T-cell (primary cell): ENCODE measurements at regions not wholly inside any gene's neighbourhood (a gene's known extent, or its start where the extent isn't known, plus 50 kb on each side); places are given as distances from the start of the nearest gene placed in this dataset.

ENCODE experiments used
- ATAC-seq, 4 experiments: fragments of 200-7000 bp in 3 of 4; fragments of 150-1000 bp in 1 of 4; cut with Tn5 transposase; replicated peaks in 1 of 4; 1 replicate in 3 of 4; 2 replicates in 1 of 4; pipeline ENCODE4 v1.10.0; 2021; ENCODE audit warnings: moderate library complexity in 3 of 4, mild to moderate bottlenecking in 2 of 4, moderate number of reproducible peaks in 1 of 4
- CTCF ChIA-PET, 2 donors: fragments of 300-600 bp; sonication (Branson Sonifier 250); formaldehyde crosslinking; loops; one replicate each; lab custom pipeline; 2022; ENCODE audit warnings: antibody characterized with exemption in 2 of 2; lab: Charles Lee
- POLR2A ChIA-PET, 2 donors: fragments of 300-600 bp; sonication (Branson Sonifier 250); formaldehyde crosslinking; loops; one replicate each; lab custom pipeline; 2022; ENCODE audit warnings: antibody characterized with exemption in 2 of 2; lab: Charles Lee
- DNase-seq, 35 experiments: peaks; one replicate each; pipeline versions ENCODE4 v3.0.0 to v3.0.0-alpha.2; 2013 to 2023
- H3K27ac ChIP-seq: one replicate; pipeline ENCODE4 v1.5.1; 2013; ENCODE audit warnings: low read length
- H3K27me3 ChIP-seq, 2 experiments: replicated peaks in 1 of 2; 1 replicate in 1 of 2; 2 replicates in 1 of 2; pipeline versions ENCODE4 v1.6.1 to v1.7.0; 2013; ENCODE audit warnings: low read length in 1 of 2, mixed read lengths in 1 of 2; ENCODE audit not compliant: control insufficient read depth in 2 of 2, insufficient read depth in 2 of 2; ENCODE audit errors: extremely low read depth in 1 of 2
- H3K36me3 ChIP-seq, 2 donors: 1 replicate in 1 of 2; 2 replicates in 1 of 2; pipeline versions ENCODE4 v1.6.1 to v1.7.0; 2013; ENCODE audit warnings: low read length in 1 of 2; ENCODE audit not compliant: control insufficient read depth in 2 of 2, insufficient read depth in 1 of 2; ENCODE audit errors: extremely low read depth in 1 of 2
- H3K4me1 ChIP-seq, 2 experiments: 1 replicate in 1 of 2; 2 replicates in 1 of 2; pipeline versions ENCODE4 v1.6.1 to v1.7.0; 2013; ENCODE audit warnings: low read length in 2 of 2, mixed read lengths in 1 of 2; ENCODE audit not compliant: insufficient read depth in 2 of 2, control insufficient read depth in 1 of 2; ENCODE audit errors: extremely low read depth in 1 of 2
- H3K4me3 ChIP-seq, 2 donors: 1 replicate in 1 of 2; 2 replicates in 1 of 2; pipeline versions ENCODE4 v1.5.1 to v1.7.0; 2013; ENCODE audit warnings: mild to moderate bottlenecking in 2 of 2, low read length in 1 of 2, moderate library complexity in 1 of 2; ENCODE audit not compliant: control insufficient read depth in 1 of 2; ENCODE audit errors: extremely low read depth in 1 of 2
- H3K9me3 ChIP-seq: 2 replicates; pipeline ENCODE4 v1.7.0; 2013
- H3K27ac Mint-ChIP-seq, 2 donors: one replicate each; pipeline ENCODE4 v1.8.0; 2020 to 2021; ENCODE audit warnings: mild to moderate bottlenecking in 2 of 2, mixed read lengths in 2 of 2
- H3K27me3 Mint-ChIP-seq, 2 donors: one replicate each; pipeline ENCODE4 v1.8.0; 2021 to 2022; ENCODE audit warnings: mixed read lengths in 2 of 2
- H3K36me3 Mint-ChIP-seq: one replicate; pipeline ENCODE4 v1.8.0; 2021; ENCODE audit warnings: mixed read lengths
- H3K4me1 Mint-ChIP-seq, 3 donors: one replicate each; pipeline ENCODE4 v1.8.0; 2020 to 2022; ENCODE audit warnings: mixed read lengths in 3 of 3, mild to moderate bottlenecking in 1 of 3
- H3K4me3 Mint-ChIP-seq, 3 donors: one replicate each; pipeline ENCODE4 v1.8.0; 2020 to 2022; ENCODE audit warnings: mild to moderate bottlenecking in 3 of 3, mixed read lengths in 3 of 3, moderate library complexity in 3 of 3
- H3K9me3 Mint-ChIP-seq, 3 donors: one replicate each; pipeline ENCODE4 v1.8.0; 2020 to 2022; ENCODE audit warnings: mixed read lengths in 3 of 3
- WGBS: methylation state at CpG from one replicate; pipeline ENCODE4 v1.1.5; 2013; ENCODE audit warnings: missing lambda C conversion rate; ENCODE audit not compliant: insufficient coverage; 5-methylcytosine and 5-hydroxymethylcytosine counted together

- no peaks in the 10 kb centered on the region for H3K4me1 Mint-ChIP-seq
- Histone ChIP-seq H3K36me3 (no peaks in the 10 kb centered on the region), H3K9me3 (no peaks in the 10 kb centered on the region), H3K4me3 (no peak overlapping the region), H3K27ac (no peak overlapping the region), H3K27me3 (peaks cover 0 to 6% of the 10 kb centered on the region in 2 experiments), H3K4me1 (no peaks in the 10 kb centered on the region)
- WGBS, result 88% methylated on average over 4 of the region's 9 CpGs
- H3K9me3 Mint-ChIP-seq, result no peaks in the 10 kb centered on the region
- DNase-seq (no peak), ATAC-seq (no peak)
- ChIA-PET CTCF (no interaction called here), POLR2A (no interaction called here)
- H3K27ac Mint-ChIP-seq, result no peak overlapping the region
- H3K36me3 Mint-ChIP-seq, result no peaks in the 10 kb centered on the region
- peaks cover 0 to 7% of the 10 kb centered on the region in 2 donors for H3K27me3 Mint-ChIP-seq
- H3K4me3 Mint-ChIP-seq, result no peak overlapping the region
Measured at GRCh38 chr18:24817587-24818371, 357.3 kb downstream of the HRH4 start.

GRCh38 chr18:24818441-24818840, 358.0 kb downstream of the HRH4 start:
- H3K36me3 Mint-ChIP-seq, result no peaks in the 10 kb centered on the region
- Histone ChIP-seq H3K27ac (no peak overlapping the region), H3K27me3 (peaks cover 0 to 6% of the 10 kb centered on the region in 2 experiments), H3K36me3 (no peaks in the 10 kb centered on the region), H3K4me1 (no peaks in the 10 kb centered on the region), H3K4me3 (no peak overlapping the region), H3K9me3 (no peaks in the 10 kb centered on the region)
- POLR2A ChIA-PET, result no interaction called here
- H3K4me3 Mint-ChIP-seq, result no peak overlapping the region
- DNase-seq (no peak), ATAC-seq (no peak)
- no peak overlapping the region for H3K27ac Mint-ChIP-seq
- CTCF ChIA-PET, result interaction anchor here in 1 of 2 donors (0.6 kb wide), 1 partner anchor 173 kb away, joined by 4 read pairs; no protein-coding TSS in a partner anchor
- peaks cover 0 to 5% of the 10 kb centered on the region in 2 donors for H3K27me3 Mint-ChIP-seq
- no peaks in the 10 kb centered on the region for H3K9me3 Mint-ChIP-seq
- 92% methylated on average over 2 of the region's 6 CpGs for WGBS
- no peaks in the 10 kb centered on the region for H3K4me1 Mint-ChIP-seq

GRCh38 chr18:24819141-24819890, 358.9 kb downstream of the HRH4 start:
- H3K27me3 Mint-ChIP-seq, result no peaks in the 10 kb centered on the region
- H3K36me3 Mint-ChIP-seq, result no peaks in the 10 kb centered on the region
- Histone ChIP-seq H3K4me1 (no peaks in the 10 kb centered on the region), H3K27me3 (peaks cover 0 to 6% of the 10 kb centered on the region in 2 experiments), H3K27ac (no peak overlapping the region), H3K9me3 (no peaks in the 10 kb centered on the region), H3K36me3 (no peaks in the 10 kb centered on the region), H3K4me3 (no peak overlapping the region)
- ATAC-seq (no peak), DNase-seq (no peak)
- ChIA-PET CTCF (interaction anchor here in 1 of 2 donors (0.6 kb wide), 1 partner anchor 174 kb away, joined by 4 read pairs; no protein-coding TSS in a partner anchor), POLR2A (no interaction called here)
- no peak overlapping the region for H3K4me3 Mint-ChIP-seq
- WGBS, result 95% methylated on average over 2 of the region's 7 CpGs
- no peaks in the 10 kb centered on the region for H3K9me3 Mint-ChIP-seq
- H3K4me1 Mint-ChIP-seq, result no peaks in the 10 kb centered on the region
- no peak overlapping the region for H3K27ac Mint-ChIP-seq

GRCh38 chr18:24825397-24825796, 365.0 kb downstream of the HRH4 start:
- Histone ChIP-seq H3K36me3 (no peaks in the 10 kb centered on the region), H3K4me3 (no peak overlapping the region), H3K27ac (no peak overlapping the region), H3K4me1 (no peaks in the 10 kb centered on the region), H3K9me3 (no peaks in the 10 kb centered on the region), H3K27me3 (no peaks in the 10 kb centered on the region)
- DNase-seq (no peak), ATAC-seq (no peak)
- H3K9me3 Mint-ChIP-seq, result no peaks in the 10 kb centered on the region
- WGBS, result no CpG with 5 or more reads among the region's 1 CpG
- POLR2A ChIA-PET, result no interaction called here
- no peak overlapping the region for H3K27ac Mint-ChIP-seq
- no peaks in the 10 kb centered on the region for H3K4me1 Mint-ChIP-seq
- H3K27me3 Mint-ChIP-seq, result peaks cover 0 to 2% of the 10 kb centered on the region in 2 donors
- CTCF ChIA-PET, result no interaction called here
- H3K36me3 Mint-ChIP-seq, result no peaks in the 10 kb centered on the region
- H3K4me3 Mint-ChIP-seq, result no peak overlapping the region

GRCh38 chr18:24826605-24827004, 366.2 kb downstream of the HRH4 start:
- DNase-seq, result no peak
- CTCF ChIA-PET, result no interaction called here

GRCh38 chr18:24827501-24827900, 367.1 kb downstream of the HRH4 start:
- Histone ChIP-seq H3K36me3 (no peaks in the 10 kb centered on the region), H3K27me3 (peaks cover 0 to 7% of the 10 kb centered on the region in 2 experiments), H3K4me1 (no peaks in the 10 kb centered on the region), H3K27ac (no peak overlapping the region), H3K9me3 (no peaks in the 10 kb centered on the region), H3K4me3 (no peak overlapping the region)
- DNase-seq (no peak), ATAC-seq (no peak)
- POLR2A ChIA-PET, result no interaction called here
- Mint-ChIP-seq H3K27me3 (peaks cover 1 to 6% of the 10 kb centered on the region in 2 donors), H3K9me3 (no peaks in the 10 kb centered on the region), H3K4me3 (no peak overlapping the region), H3K36me3 (no peaks in the 10 kb centered on the region), H3K27ac (no peak overlapping the region), H3K4me1 (no peaks in the 10 kb centered on the region)
- CTCF ChIA-PET, result interaction anchor here in 1 of 2 donors (0.6 kb wide), 1 partner anchor 1631 kb away, joined by 3 read pairs; no protein-coding TSS in a partner anchor
- no CpG with 5 or more reads among the region's 1 CpG for WGBS

More at GRCh38 chr18:24826605-24827004, 366.2 kb downstream of the HRH4 start:
- Histone ChIP-seq H3K9me3 (no peaks in the 10 kb centered on the region), H3K4me3 (no peak overlapping the region), H3K36me3 (no peaks in the 10 kb centered on the region), H3K27me3 (peaks cover 0 to 4% of the 10 kb centered on the region in 2 experiments), H3K27ac (no peak overlapping the region), H3K4me1 (no peaks in the 10 kb centered on the region)
- Mint-ChIP-seq H3K27ac (no peak overlapping the region), H3K4me1 (no peaks in the 10 kb centered on the region), H3K36me3 (no peaks in the 10 kb centered on the region), H3K27me3 (peaks cover 0 to 3% of the 10 kb centered on the region in 2 donors), H3K9me3 (no peaks in the 10 kb centered on the region), H3K4me3 (no peak overlapping the region)
- no peak for ATAC-seq
- POLR2A ChIA-PET, result no interaction called here
- WGBS, result no CpG with 5 or more reads among the region's 2 CpGs
